C4-2B (cell line): ENCODE measurements at regions not wholly inside any gene's neighbourhood (a gene's known extent, or its start where the extent isn't known, plus 50 kb on each side); places are given as distances from the start of the nearest gene placed in this dataset.

Experiments used
- CTCF ChIP-seq: fragments of 450-650 bp; conservative IDR thresholded peaks from 2 replicates; pipeline ENCODE4 v1.5.1; 2017; ENCODE audit warnings: mild to moderate bottlenecking
- ZFX ChIP-seq: fragments of 450-650 bp; IDR thresholded peaks from 2 replicates; pipeline ENCODE4 v1.6.1; 2017

- no peak for TF ChIP-seq ZFX
- no peak for TF ChIP-seq CTCF
These were observed 216.1 kb upstream of the ADRA1D start for GRCh38 chr20:4465212-4465611.
